ENCODE measurements at regions not wholly inside any gene's neighbourhood (a gene's known extent, or its start where the extent isn't known, plus 50 kb on each side); places are given as distances from the start of the nearest gene placed in this dataset.

GRCh38 chr5:159855476-159856191 is 60.6 kb upstream of the ADRA1B start:
- no peak overlapping the region for H3K4me3 ChIP-seq (ENCODE audit: low read length)
- TF ChIP-seq CTCF (conservative IDR thresholded peaks at IDR 0.05; ENCODE audit: low read depth, low read length): no peak
- DNase-seq (ENCODE audit: low read depth): no peak

GRCh38 chr5:159858871-159859270 is 57.4 kb upstream of the ADRA1B start:
- no peak for DNase-seq (ENCODE audit: low read depth)
- no peak overlapping the region for H3K4me3 ChIP-seq (ENCODE audit: low read length)
- no peak for TF ChIP-seq CTCF (conservative IDR thresholded peaks at IDR 0.05; ENCODE audit: low read depth, low read length)

- TF ChIP-seq CTCF (conservative IDR thresholded peaks at IDR 0.05; ENCODE audit: low read depth, low read length): no peak
Measured at GRCh38 chr5:159861086-159861485, 55.2 kb upstream of the ADRA1B start.

GRCh38 chr5:159864885-159865691 is 51.2 kb upstream of the ADRA1B start:
- no peak for TF ChIP-seq CTCF (conservative IDR thresholded peaks at IDR 0.05; ENCODE audit: low read depth, low read length)
- DNase-seq (ENCODE audit: low read depth): no peak
- H3K4me3 ChIP-seq (ENCODE audit: low read length): no peak overlapping the region

More at GRCh38 chr5:159861086-159861485, 55.2 kb upstream of the ADRA1B start:
- H3K4me3 ChIP-seq (ENCODE audit: low read length): no peak overlapping the region
- DNase-seq (ENCODE audit: low read depth): no peak

- TF ChIP-seq CTCF (conservative IDR thresholded peaks at IDR 0.05; ENCODE audit: low read depth, low read length): no peak
- no peak overlapping the region for H3K4me3 ChIP-seq (ENCODE audit: low read length)
- no peak for DNase-seq (ENCODE audit: low read depth)
Measured at GRCh38 chr5:159866093-159866492, 50.2 kb upstream of the ADRA1B start.

All from retinal pigment epithelial cell (primary cell).